Esophagus squamous epithelium (tissue), 5 donors: ENCODE measurements at regions not wholly inside any gene's neighbourhood (a gene's known extent, or its start where the extent isn't known, plus 50 kb on each side); places are given as distances from the start of the nearest gene placed in this dataset.

Source experiments
- DNase-seq: peaks from one replicate; lab custom pipeline; 2025; lab: John Stamatoyannopoulos, UW
- H3K27ac ChIP-seq, 4 donors: fragments of 200-600 bp; sonication (generic); one replicate each; pipeline ENCODE4 v1.5.1; 2016 to 2019; ENCODE audit warnings: mild to moderate bottlenecking in 1 of 4
- H3K27me3 ChIP-seq, 4 donors: fragments of 200-600 bp; sonication (generic); 1 replicate in 3 of 4; 2 replicates in 1 of 4; pipeline versions ENCODE4 v1.5.1 to v1.6.0; 2017 to 2021; ENCODE audit warnings: antibody characterized with exemption in 1 of 4
- H3K36me3 ChIP-seq, 3 donors: fragments of 200-600 bp; sonication (generic); one replicate each; pipeline ENCODE4 v1.5.1; 2016 to 2019
- H3K4me1 ChIP-seq, 3 donors: fragments of 200-600 bp; sonication (generic); one replicate each; pipeline ENCODE4 v1.5.1; 2017 to 2019
- H3K4me3 ChIP-seq, 4 donors: fragments of 200-600 bp; sonication (generic); 1 replicate in 3 of 4; 2 replicates in 1 of 4; pipeline ENCODE4 v1.5.1; 2016 to 2019; ENCODE audit warnings: mild to moderate bottlenecking in 2 of 4, moderate library complexity in 1 of 4
- H3K9me3 ChIP-seq, 3 donors: fragments of 200-600 bp; sonication (generic); one replicate each; pipeline ENCODE4 v1.5.1; 2016 to 2019
- CTCF ChIP-seq, 6 experiments: fragments of 450-650 bp in 4 of 6; fragments of 200-600 bp in 2 of 6; sonication (generic) in 2 of 6; IDR thresholded peaks; one replicate each; pipeline ENCODE4 v1.5.1; 2016 to 2019; ENCODE audit warnings: antibody characterized with exemption in 6 of 6, mild to moderate bottlenecking in 4 of 6, moderate library complexity in 4 of 6
- POLR2A ChIP-seq, 4 donors: fragments of 450-650 bp; IDR thresholded peaks; one replicate each; pipeline ENCODE4 v1.6.1; 2017; ENCODE audit warnings: antibody characterized with exemption in 4 of 4, mild to moderate bottlenecking in 4 of 4, moderate library complexity in 3 of 4
- WGBS, 2 donors: methylation state at CpG; one replicate each; pipeline ENCODE4 v1.1.5; 2018; 5-methylcytosine and 5-hydroxymethylcytosine counted together
- intact Hi-C: fragments of 100-400 bp; cut with DNase I; formaldehyde crosslinking; loops from one replicate; pipeline ENCODE4 v1.15.0; 2022
- donor health status: DM: yes; HTN: yes; CAD: no.

DNA sequence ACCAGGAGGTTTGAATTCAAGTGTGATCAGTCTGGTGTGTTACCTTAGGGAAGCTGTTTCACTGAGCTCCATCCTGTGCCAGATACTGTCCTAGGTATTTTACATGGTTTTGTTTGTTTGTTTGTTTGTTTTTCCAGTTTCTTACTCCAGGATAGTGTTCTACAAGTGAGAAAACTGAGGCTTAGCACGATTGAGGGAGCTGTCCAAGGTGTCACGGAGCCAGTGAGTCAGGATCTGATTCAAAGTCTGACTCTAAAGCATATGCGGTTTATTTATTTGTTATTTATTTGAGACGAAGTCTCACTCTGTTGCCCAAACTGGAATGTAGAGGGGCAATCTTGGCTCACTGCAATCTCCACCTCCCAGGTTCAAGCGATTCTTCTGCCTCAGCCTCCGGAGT is 79.7 kb upstream of the GNG2 start:
- H3K27ac ChIP-seq = no peak overlapping the region
- 50 to 55% methylated on average over 5 to 6 of the region's 6 CpGs for WGBS, 2 donors
- no peaks in the 10 kb centered on the region for H3K27me3 ChIP-seq
- no peak for TF ChIP-seq POLR2A (IDR thresholded peaks at IDR 0.05)
- TF ChIP-seq CTCF (IDR thresholded peaks at IDR 0.05) = no peak
- no peaks in the 10 kb centered on the region for H3K36me3 ChIP-seq
- H3K4me1 ChIP-seq = peaks cover 0 to 13% (median 7%) of the 10 kb centered on the region in 3 donors
- DNase-seq = no peak
- no peak overlapping the region for H3K4me3 ChIP-seq
- peaks cover 0 to 7% (median 0%) of the 10 kb centered on the region in 3 donors for H3K9me3 ChIP-seq
- intact Hi-C loops = no loop called here

GRCh38 chr14:51781381-51781780 is 79.0 kb upstream of the GNG2 start:
- H3K4me1 ChIP-seq = peaks cover 0 to 8% (median 7%) of the 10 kb centered on the region in 3 donors
- DNase-seq = no peak
- H3K9me3 ChIP-seq = peaks cover 0 to 13% (median 0%) of the 10 kb centered on the region in 3 donors
- intact Hi-C loops = no loop called here
- no peak overlapping the region for H3K4me3 ChIP-seq
- H3K36me3 ChIP-seq = no peaks in the 10 kb centered on the region
- no peak overlapping the region for H3K27ac ChIP-seq
- H3K27me3 ChIP-seq = no peaks in the 10 kb centered on the region
- 61 to 74% methylated on average over 7 of the region's 7 CpGs for WGBS, 2 donors
- no peak for TF ChIP-seq POLR2A (IDR thresholded peaks at IDR 0.05)
- no peak for TF ChIP-seq CTCF (IDR thresholded peaks at IDR 0.05)

DNA sequence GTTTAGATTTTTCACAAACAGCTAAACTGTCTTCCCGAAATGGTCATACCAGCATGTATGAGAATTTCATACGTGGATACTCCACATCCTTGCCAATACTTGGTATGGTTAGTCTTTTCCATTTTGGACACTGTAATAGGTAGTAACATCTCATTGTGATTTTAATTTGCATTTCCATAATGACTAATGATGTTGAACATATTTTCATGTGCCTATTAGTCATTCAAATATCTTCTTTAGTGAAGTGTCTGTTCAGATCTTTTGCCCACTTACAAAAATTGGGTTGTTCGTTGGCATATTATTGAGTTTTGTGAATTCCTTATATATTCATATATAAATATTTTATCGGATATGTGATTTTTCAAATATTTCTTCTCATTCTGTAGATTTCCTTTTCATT is 78.0 kb upstream of the GNG2 start:
- no peak for DNase-seq
- intact Hi-C loops = no loop called here
- no peaks in the 10 kb centered on the region for H3K27me3 ChIP-seq
- 75 to 83% methylated on average over 4 of the region's 4 CpGs for WGBS, 2 donors
- TF ChIP-seq CTCF (IDR thresholded peaks at IDR 0.05) = no peak
- TF ChIP-seq POLR2A (IDR thresholded peaks at IDR 0.05) = no peak
- H3K4me3 ChIP-seq = no peak overlapping the region
- H3K36me3 ChIP-seq = no peaks in the 10 kb centered on the region
- peaks cover 0 to 8% (median 7%) of the 10 kb centered on the region in 3 donors for H3K4me1 ChIP-seq
- H3K27ac ChIP-seq = no peak overlapping the region
- H3K9me3 ChIP-seq = peaks cover 0 to 24% (median 0%) of the 10 kb centered on the region in 3 donors

DNA sequence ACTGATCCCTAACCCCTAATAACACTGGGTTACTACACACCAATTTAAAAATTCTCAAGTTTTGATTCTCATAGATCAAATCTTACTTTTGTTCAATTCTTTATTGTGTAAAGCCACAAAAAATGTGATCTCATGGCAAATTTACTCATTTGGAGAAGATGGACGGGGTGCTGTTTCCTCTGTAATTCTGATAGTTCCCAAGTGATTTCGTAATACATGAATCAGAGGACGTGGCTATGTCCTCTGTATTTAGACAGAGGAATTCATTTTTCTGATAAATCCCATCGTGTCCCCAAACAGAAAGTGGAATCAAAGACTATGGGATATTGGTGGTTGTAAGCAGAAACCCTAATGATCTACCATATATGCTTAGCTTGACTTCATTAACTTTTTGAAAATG is 76.6 kb upstream of the GNG2 start:
- no peak for TF ChIP-seq POLR2A (IDR thresholded peaks at IDR 0.05)
- no peak for TF ChIP-seq CTCF (IDR thresholded peaks at IDR 0.05)
- Histone ChIP-seq H3K4me3 (no peak overlapping the region), H3K36me3 (no peaks in the 10 kb centered on the region), H3K27ac (no peak overlapping the region), H3K27me3 (no peaks in the 10 kb centered on the region), H3K9me3 (peaks cover 0 to 25% (median 0%) of the 10 kb centered on the region in 3 donors), H3K4me1 (peaks cover 0 to 8% (median 7%) of the 10 kb centered on the region in 3 donors)
- DNase-seq = no peak
- intact Hi-C loops = no loop called here
- 18 to 23% methylated on average over 4 of the region's 4 CpGs for WGBS, 2 donors

DNA sequence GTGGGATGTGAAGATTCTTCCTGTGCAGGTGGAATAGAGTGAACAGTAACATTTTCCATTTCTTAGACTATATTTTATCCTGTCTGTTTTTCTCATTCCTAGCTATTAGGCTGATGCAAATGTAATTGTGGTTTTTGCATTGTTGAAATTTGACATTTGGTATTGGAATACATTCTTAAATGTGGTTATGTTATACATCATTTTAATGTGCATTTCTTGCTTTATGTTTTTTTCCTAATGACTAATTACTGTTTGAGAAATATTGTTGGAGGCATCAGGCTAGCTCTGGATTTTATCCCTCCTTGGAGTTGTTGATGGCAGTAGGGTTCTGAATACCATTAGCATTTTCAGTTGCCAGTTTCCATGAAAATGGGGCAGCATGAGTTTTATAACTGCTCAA is 75.9 kb upstream of the GNG2 start:
- no peak for DNase-seq
- peaks cover 0 to 25% (median 0%) of the 10 kb centered on the region in 3 donors for H3K9me3 ChIP-seq
- peaks cover 0 to 11% (median 7%) of the 10 kb centered on the region in 3 donors for H3K4me1 ChIP-seq
- H3K27ac ChIP-seq = no peak overlapping the region
- TF ChIP-seq POLR2A (IDR thresholded peaks at IDR 0.05) (no peak), CTCF (IDR thresholded peaks at IDR 0.05) (no peak)
- intact Hi-C loops = no loop called here
- H3K36me3 ChIP-seq = no peaks in the 10 kb centered on the region
- H3K27me3 ChIP-seq = no peaks in the 10 kb centered on the region
- H3K4me3 ChIP-seq = no peak overlapping the region
